ENCODE measurements at regions not wholly inside any gene's neighbourhood (a gene's known extent, or its start where the extent isn't known, plus 50 kb on each side); places are given as distances from the start of the nearest gene placed in this dataset.

DNA sequence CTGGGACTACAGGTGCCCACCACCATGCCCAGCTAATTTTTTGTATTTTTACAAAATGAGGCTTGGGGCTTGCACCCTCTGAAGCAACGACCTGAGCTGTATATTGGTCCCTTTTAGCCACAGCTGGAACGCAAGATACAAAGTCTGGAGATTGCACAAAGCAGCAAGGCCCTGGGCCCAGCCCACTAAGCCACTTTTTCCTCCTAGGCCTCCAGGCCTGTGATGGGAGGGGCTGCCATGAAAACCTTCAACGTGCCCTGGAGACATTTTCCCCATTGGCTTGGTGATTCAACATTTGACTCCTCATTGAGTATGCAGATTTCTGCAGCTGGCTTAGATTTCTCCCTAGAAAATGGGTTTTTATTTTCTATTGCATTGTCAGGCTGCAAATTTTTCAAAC lies 69.2 kb downstream of the CYB561 start:
- Histone ChIP-seq H3K4me3 (ENCODE audit: low read length) (no peak overlapping the region), H4K20me1 (ENCODE audit: insufficient read depth) (no peaks in the 10 kb centered on the region), H3K9me2 (ENCODE audit: insufficient read depth, low read length) (no peaks in the 10 kb centered on the region), H3K79me2 (replicated peaks; ENCODE audit: insufficient read depth, low read length) (no peaks in the 10 kb centered on the region), H3K9ac (ENCODE audit: low read length) (no peak overlapping the region), H3K27ac (ENCODE audit: low read length) (no peak overlapping the region), H3K27me3 (ENCODE audit: insufficient read depth, low read depth, low read length) (no peaks in the 10 kb centered on the region), H2AFZ (ENCODE audit: low read depth, low read length) (no peak overlapping the region), H3K4me2 (ENCODE audit: low read length) (no peak overlapping the region), H3K9me3 (ENCODE audit: low read length) (no peaks in the 10 kb centered on the region), H3F3A (ENCODE audit: insufficient read depth, low read length, poor library complexity, severe bottlenecking) (no peaks in the 10 kb centered on the region), H3K36me3 (ENCODE audit: insufficient read depth, low read length) (no peaks in the 10 kb centered on the region)
- TF ChIP-seq POLR2AphosphoS5 (IDR thresholded peaks at IDR 0.05) (no peak), RAD21 (conservative IDR thresholded peaks at IDR 0.05) (no peak)
- TF ChIP-seq, protein P1, sequence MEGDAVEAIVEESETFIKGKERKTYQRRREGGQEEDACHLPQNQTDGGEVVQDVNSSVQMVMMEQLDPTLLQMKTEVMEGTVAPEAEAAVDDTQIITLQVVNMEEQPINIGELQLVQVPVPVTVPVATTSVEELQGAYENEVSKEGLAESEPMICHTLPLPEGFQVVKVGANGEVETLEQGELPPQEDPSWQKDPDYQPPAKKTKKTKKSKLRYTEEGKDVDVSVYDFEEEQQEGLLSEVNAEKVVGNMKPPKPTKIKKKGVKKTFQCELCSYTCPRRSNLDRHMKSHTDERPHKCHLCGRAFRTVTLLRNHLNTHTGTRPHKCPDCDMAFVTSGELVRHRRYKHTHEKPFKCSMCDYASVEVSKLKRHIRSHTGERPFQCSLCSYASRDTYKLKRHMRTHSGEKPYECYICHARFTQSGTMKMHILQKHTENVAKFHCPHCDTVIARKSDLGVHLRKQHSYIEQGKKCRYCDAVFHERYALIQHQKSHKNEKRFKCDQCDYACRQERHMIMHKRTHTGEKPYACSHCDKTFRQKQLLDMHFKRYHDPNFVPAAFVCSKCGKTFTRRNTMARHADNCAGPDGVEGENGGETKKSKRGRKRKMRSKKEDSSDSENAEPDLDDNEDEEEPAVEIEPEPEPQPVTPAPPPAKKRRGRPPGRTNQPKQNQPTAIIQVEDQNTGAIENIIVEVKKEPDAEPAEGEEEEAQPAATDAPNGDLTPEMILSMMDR (IDR thresholded peaks at IDR 0.05; ENCODE audit: poor library complexity, severe bottlenecking) = no peak

DNA sequence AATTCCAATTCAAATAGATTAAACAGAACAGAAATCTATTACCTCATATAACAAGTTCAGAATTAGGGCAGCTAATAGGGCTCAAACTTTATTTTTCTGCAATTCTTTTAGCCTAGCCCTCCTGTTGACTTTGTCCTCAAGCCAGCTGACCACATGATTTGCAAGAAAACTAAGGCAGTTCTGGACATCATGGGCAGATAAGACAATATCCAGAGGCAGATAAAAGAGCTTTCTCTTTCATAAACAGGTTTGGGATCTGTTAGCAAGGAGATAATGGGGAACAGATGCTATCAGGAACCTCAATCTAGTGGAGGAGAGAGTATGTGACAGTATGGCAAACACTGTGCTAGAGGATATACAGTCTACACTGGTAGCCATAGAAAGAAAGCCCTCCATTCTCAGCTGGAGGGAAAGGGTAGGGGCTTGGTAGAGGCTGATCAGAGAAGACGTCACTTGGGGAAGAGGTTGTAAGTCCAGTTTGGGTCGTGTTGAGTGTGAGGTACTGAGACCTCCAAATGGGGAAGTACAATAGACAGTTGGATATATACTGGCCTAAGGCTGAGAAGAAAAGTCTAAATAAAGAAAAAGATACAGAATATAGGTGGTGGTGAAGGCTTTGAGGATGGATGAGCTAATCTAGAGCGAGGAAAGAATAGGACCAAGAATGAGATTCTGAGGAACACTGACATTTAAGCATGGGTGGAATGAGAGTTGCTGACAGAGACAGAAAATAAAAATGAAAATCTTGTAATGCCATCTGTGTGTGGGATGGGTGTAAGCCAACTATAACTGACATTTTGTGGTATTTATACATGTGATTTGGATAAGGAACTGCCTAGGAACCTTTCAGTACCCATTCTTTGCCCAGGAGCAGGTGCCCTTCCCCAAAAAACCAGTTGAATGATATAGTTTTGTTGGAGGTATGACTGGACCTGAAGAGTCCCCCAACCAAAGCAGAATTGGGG lies 67.4 kb downstream of the CYB561 start:
- Histone ChIP-seq H3K79me2 (replicated peaks; ENCODE audit: insufficient read depth, low read length) (no peaks in the 10 kb centered on the region), H3F3A (ENCODE audit: insufficient read depth, low read length, poor library complexity, severe bottlenecking) (no peaks in the 10 kb centered on the region), H3K9ac (ENCODE audit: low read length) (no peak overlapping the region), H3K4me3 (ENCODE audit: low read length) (no peak overlapping the region), H2AFZ (ENCODE audit: low read depth, low read length) (no peak overlapping the region), H3K9me2 (ENCODE audit: insufficient read depth, low read length) (no peaks in the 10 kb centered on the region), H3K27me3 (ENCODE audit: insufficient read depth, low read depth, low read length) (no peaks in the 10 kb centered on the region), H3K4me2 (ENCODE audit: low read length) (no peak overlapping the region), H3K27ac (ENCODE audit: low read length) (no peak overlapping the region), H3K9me3 (ENCODE audit: low read length) (no peaks in the 10 kb centered on the region), H4K20me1 (ENCODE audit: insufficient read depth) (no peaks in the 10 kb centered on the region), H3K36me3 (ENCODE audit: insufficient read depth, low read length) (no peaks in the 10 kb centered on the region)
- TF ChIP-seq RAD21 (conservative IDR thresholded peaks at IDR 0.05) (no peak), TAF1 (IDR thresholded peaks at IDR 0.05; ENCODE audit: low read depth) (no peak), SMC3 (conservative IDR thresholded peaks at IDR 0.05; ENCODE audit: poor library complexity) (no peak), EP300 (conservative IDR thresholded peaks at IDR 0.05; ENCODE audit: poor library complexity, severe bottlenecking) (no peak)
- TF ChIP-seq, protein P2, sequence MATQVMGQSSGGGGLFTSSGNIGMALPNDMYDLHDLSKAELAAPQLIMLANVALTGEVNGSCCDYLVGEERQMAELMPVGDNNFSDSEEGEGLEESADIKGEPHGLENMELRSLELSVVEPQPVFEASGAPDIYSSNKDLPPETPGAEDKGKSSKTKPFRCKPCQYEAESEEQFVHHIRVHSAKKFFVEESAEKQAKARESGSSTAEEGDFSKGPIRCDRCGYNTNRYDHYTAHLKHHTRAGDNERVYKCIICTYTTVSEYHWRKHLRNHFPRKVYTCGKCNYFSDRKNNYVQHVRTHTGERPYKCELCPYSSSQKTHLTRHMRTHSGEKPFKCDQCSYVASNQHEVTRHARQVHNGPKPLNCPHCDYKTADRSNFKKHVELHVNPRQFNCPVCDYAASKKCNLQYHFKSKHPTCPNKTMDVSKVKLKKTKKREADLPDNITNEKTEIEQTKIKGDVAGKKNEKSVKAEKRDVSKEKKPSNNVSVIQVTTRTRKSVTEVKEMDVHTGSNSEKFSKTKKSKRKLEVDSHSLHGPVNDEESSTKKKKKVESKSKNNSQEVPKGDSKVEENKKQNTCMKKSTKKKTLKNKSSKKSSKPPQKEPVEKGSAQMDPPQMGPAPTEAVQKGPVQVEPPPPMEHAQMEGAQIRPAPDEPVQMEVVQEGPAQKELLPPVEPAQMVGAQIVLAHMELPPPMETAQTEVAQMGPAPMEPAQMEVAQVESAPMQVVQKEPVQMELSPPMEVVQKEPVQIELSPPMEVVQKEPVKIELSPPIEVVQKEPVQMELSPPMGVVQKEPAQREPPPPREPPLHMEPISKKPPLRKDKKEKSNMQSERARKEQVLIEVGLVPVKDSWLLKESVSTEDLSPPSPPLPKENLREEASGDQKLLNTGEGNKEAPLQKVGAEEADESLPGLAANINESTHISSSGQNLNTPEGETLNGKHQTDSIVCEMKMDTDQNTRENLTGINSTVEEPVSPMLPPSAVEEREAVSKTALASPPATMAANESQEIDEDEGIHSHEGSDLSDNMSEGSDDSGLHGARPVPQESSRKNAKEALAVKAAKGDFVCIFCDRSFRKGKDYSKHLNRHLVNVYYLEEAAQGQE (IDR thresholded peaks at IDR 0.05; ENCODE audit: borderline replicate concordance) = no peak

DNA sequence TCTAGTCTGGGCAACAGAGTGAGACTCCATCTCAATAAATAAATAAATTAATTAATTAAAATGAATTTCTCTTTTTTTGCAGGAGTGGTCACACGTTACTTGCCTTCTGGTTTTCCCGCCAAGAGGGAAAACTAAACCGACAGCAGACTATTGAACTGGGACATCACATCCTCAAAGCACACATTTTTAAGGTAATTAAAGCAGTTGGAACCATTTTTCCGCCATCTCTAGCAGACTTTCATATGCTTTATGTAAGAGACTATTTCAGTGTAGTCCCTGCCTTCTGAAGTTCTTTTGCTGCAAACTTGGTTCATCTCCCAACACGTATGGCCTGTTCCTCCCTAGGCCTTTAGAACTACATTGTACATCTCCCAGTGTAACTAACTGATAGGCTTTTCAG lies 66.5 kb downstream of the CYB561 start:
- no peaks in the 10 kb centered on the region for H3K27me3 ChIP-seq (ENCODE audit: insufficient read depth, low read depth, low read length)
- H4K20me1 ChIP-seq (ENCODE audit: insufficient read depth) = no peaks in the 10 kb centered on the region
- H3K36me3 ChIP-seq (ENCODE audit: insufficient read depth, low read length) = no peaks in the 10 kb centered on the region
- no peaks in the 10 kb centered on the region for H3K79me2 ChIP-seq (replicated peaks; ENCODE audit: insufficient read depth, low read length)
- H3K9ac ChIP-seq (ENCODE audit: low read length) = no peak overlapping the region
- no peak overlapping the region for H3K4me2 ChIP-seq (ENCODE audit: low read length)
- H3F3A ChIP-seq (ENCODE audit: insufficient read depth, low read length, poor library complexity, severe bottlenecking) = no peaks in the 10 kb centered on the region
- no peaks in the 10 kb centered on the region for H3K9me3 ChIP-seq (ENCODE audit: low read length)
- no peak overlapping the region for H3K27ac ChIP-seq (ENCODE audit: low read length)
- no peak overlapping the region for H3K4me3 ChIP-seq (ENCODE audit: low read length)
- no peak overlapping the region for H2AFZ ChIP-seq (ENCODE audit: low read depth, low read length)
- H3K9me2 ChIP-seq (ENCODE audit: insufficient read depth, low read length) = no peaks in the 10 kb centered on the region
- TF ChIP-seq TAF1 (IDR thresholded peaks at IDR 0.05; ENCODE audit: low read depth) = no peak
